Lower leg skin (tissue), 4 donors: ENCODE measurements at regions not wholly inside any gene's neighbourhood (a gene's known extent, or its start where the extent isn't known, plus 50 kb on each side); places are given as distances from the start of the nearest gene placed in this dataset.

Experiments used
- DNase-seq, 2 donors: peaks; one replicate each; pipeline ENCODE4 v3.0.0-alpha.2; 2019; ENCODE audit warnings: low spot score in 2 of 2
- H3K4me3 ChIP-seq: fragments of 200-600 bp; sonication (generic); 2 replicates; pipeline ENCODE4 v1.5.1; 2017; ENCODE audit warnings: mild to moderate bottlenecking, low read depth; ENCODE audit not compliant: poor library complexity, severe bottlenecking
- CTCF ChIP-seq, 3 donors: fragments of 450-650 bp; IDR thresholded peaks; one replicate each; pipeline ENCODE4 v1.5.1; 2016; ENCODE audit warnings: antibody characterized with exemption in 3 of 3, mild to moderate bottlenecking in 3 of 3, moderate library complexity in 2 of 3
- POLR2A ChIP-seq, 2 donors: fragments of 450-650 bp; IDR thresholded peaks; one replicate each; pipeline ENCODE4 v1.6.1; 2016 to 2017; ENCODE audit warnings: antibody characterized with exemption in 2 of 2, mild to moderate bottlenecking in 1 of 2, moderate library complexity in 1 of 2
- WGBS, 2 donors: methylation state at CpG; one replicate each; pipeline ENCODE4 v1.1.5; 2018; 5-methylcytosine and 5-hydroxymethylcytosine counted together
- intact Hi-C: fragments of 100-400 bp; cut with DNase I; formaldehyde crosslinking; loops from one replicate; pipeline ENCODE4 v1.15.0; 2023; ENCODE audit warnings: low total_unique reads

DNA sequence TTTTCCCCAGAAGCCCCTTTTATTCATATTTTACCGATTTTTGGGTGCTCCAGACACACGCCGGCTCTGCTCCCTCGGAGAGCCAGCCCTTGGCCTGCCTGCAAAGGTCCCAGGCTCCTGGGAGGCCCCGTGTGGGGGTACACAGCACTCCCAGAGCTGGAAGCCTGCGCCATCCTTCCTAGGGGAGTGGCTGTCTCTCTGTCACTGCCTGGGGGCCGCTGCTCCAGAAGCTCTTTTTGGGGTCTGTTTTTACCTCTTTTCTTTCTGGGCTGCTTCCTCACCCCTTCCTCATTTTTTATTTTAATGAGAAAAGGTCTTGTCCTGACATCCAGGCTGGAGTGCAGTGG is 119.1 kb upstream of the COL5A1 start:
- no peak overlapping the region for H3K4me3 ChIP-seq
- intact Hi-C loops: no loop called here
- no peak for DNase-seq
- WGBS, 2 donors: 84 to 88% methylated on average over 7 of the region's 7 CpGs
- TF ChIP-seq POLR2A (IDR thresholded peaks at IDR 0.05): no peak
- no peak for TF ChIP-seq CTCF (IDR thresholded peaks at IDR 0.05)

DNA sequence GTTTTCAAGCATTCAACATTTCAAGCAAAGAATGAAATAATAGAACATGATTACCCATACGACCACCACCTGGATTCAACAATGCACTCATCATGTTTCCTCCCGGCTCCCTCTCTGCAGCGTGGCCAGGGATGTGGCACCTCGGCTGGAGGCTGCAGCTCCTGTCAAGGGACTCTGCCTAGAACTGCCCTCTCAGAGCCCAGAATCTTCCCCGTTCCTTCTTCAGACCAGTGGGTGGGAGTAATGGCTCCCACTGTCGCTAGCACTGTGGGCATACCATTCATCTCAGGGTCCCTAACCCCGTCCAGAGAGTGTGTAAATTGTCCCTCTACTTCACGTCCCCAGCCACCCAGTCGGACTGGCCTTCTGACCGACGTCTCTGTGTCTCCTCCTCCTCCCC is 118.6 kb upstream of the COL5A1 start:
- TF ChIP-seq POLR2A (IDR thresholded peaks at IDR 0.05) (no peak), CTCF (IDR thresholded peaks at IDR 0.05) (no peak)
- DNase-seq: no peak
- intact Hi-C loops: no loop called here
- 78 to 84% methylated on average over 11 of the region's 11 CpGs for WGBS, 2 donors
- H3K4me3 ChIP-seq: no peak overlapping the region

- no peak for TF ChIP-seq POLR2A (IDR thresholded peaks at IDR 0.05)
- TF ChIP-seq CTCF (IDR thresholded peaks at IDR 0.05): no peak
- H3K4me3 ChIP-seq: no peak overlapping the region
- WGBS, 2 donors: 73 to 93% methylated on average over 16 to 26 of the region's 26 CpGs
- DNase-seq: peak in 1 of 2 donors; percentile 81
- intact Hi-C loops: no loop called here
Observed at GRCh38 chr9:134525070-134525815, 116.4 kb upstream of the COL5A1 start.

- 65 to 73% methylated on average over 26 of the region's 26 CpGs for WGBS, 2 donors
Observed at GRCh38 chr9:134525841-134526583, 115.6 kb upstream of the COL5A1 start.

More at GRCh38 chr9:134525841-134526583, 115.6 kb upstream of the COL5A1 start:
- no peak overlapping the region for H3K4me3 ChIP-seq
- intact Hi-C loops: no loop called here
- TF ChIP-seq CTCF (IDR thresholded peaks at IDR 0.05) (no peak), POLR2A (IDR thresholded peaks at IDR 0.05) (no peak)
- peak in 1 of 2 donors; percentile 89 for DNase-seq
